ENCODE measurements at regions not wholly inside any gene's neighbourhood (a gene's known extent, or its start where the extent isn't known, plus 50 kb on each side); places are given as distances from the start of the nearest gene placed in this dataset.

- H3K9ac ChIP-seq (ENCODE audit: low read depth in 1 of 2, low read length in 2 of 2), result no peak overlapping the region
- no peaks in the 10 kb centered on the region for H3K4me1 ChIP-seq (ENCODE audit: control insufficient read depth in 2 of 2, insufficient read depth in 2 of 2, low read length in 2 of 2)
- H3K4me3 ChIP-seq (ENCODE audit: low read length in 2 of 2), result no peak overlapping the region
- no peaks in the 10 kb centered on the region for H3K27me3 ChIP-seq (ENCODE audit: control insufficient read depth in 2 of 2, insufficient read depth in 2 of 2, low read length in 2 of 2)
- no peak overlapping the region for H3K27ac ChIP-seq (ENCODE audit: low read depth in 2 of 2, low read length in 2 of 2)
- no peaks in the 10 kb centered on the region for H3K36me3 ChIP-seq (ENCODE audit: control insufficient read depth in 2 of 2, insufficient read depth in 2 of 2, low read length in 2 of 2)
- no peaks in the 10 kb centered on the region for H3K9me3 ChIP-seq (ENCODE audit: control insufficient read depth in 2 of 2, low read length in 2 of 2)
Observed at GRCh38 chr3:98259-98654, 98.3 kb upstream of the CHL1 start.

- Histone ChIP-seq H3K36me3 (ENCODE audit: control insufficient read depth in 2 of 2, insufficient read depth in 2 of 2, low read length in 2 of 2) (no peaks in the 10 kb centered on the region), H3K27me3 (ENCODE audit: control insufficient read depth in 2 of 2, insufficient read depth in 2 of 2, low read length in 2 of 2) (no peaks in the 10 kb centered on the region), H3K9ac (ENCODE audit: low read depth in 1 of 2, low read length in 2 of 2) (no peak overlapping the region), H3K4me3 (ENCODE audit: low read length in 2 of 2) (no peak overlapping the region), H3K27ac (ENCODE audit: low read depth in 2 of 2, low read length in 2 of 2) (no peak overlapping the region), H3K4me1 (ENCODE audit: control insufficient read depth in 2 of 2, insufficient read depth in 2 of 2, low read length in 2 of 2) (no peaks in the 10 kb centered on the region), H3K9me3 (ENCODE audit: control insufficient read depth in 2 of 2, low read length in 2 of 2) (no peaks in the 10 kb centered on the region)
Observed at GRCh38 chr3:99506-99905, 97.1 kb upstream of the CHL1 start.

- Histone ChIP-seq H3K9ac (ENCODE audit: low read depth in 1 of 2, low read length in 2 of 2) (no peak overlapping the region), H3K4me3 (ENCODE audit: low read length in 2 of 2) (no peak overlapping the region), H3K36me3 (ENCODE audit: control insufficient read depth in 2 of 2, insufficient read depth in 2 of 2, low read length in 2 of 2) (no peaks in the 10 kb centered on the region), H3K27ac (ENCODE audit: low read depth in 2 of 2, low read length in 2 of 2) (no peak overlapping the region), H3K4me1 (ENCODE audit: control insufficient read depth in 2 of 2, insufficient read depth in 2 of 2, low read length in 2 of 2) (no peaks in the 10 kb centered on the region), H3K9me3 (ENCODE audit: control insufficient read depth in 2 of 2, low read length in 2 of 2) (no peaks in the 10 kb centered on the region), H3K27me3 (ENCODE audit: control insufficient read depth in 2 of 2, insufficient read depth in 2 of 2, low read length in 2 of 2) (no peaks in the 10 kb centered on the region)
Observed at GRCh38 chr3:102484-102883, 94.1 kb upstream of the CHL1 start.

GRCh38 chr3:103991-104390, 92.6 kb upstream of the CHL1 start:
- H3K27ac ChIP-seq (ENCODE audit: low read depth in 2 of 2, low read length in 2 of 2), result no peak overlapping the region
- H3K36me3 ChIP-seq (ENCODE audit: control insufficient read depth in 2 of 2, insufficient read depth in 2 of 2, low read length in 2 of 2), result no peaks in the 10 kb centered on the region
- H3K9me3 ChIP-seq (ENCODE audit: control insufficient read depth in 2 of 2, low read length in 2 of 2), result no peaks in the 10 kb centered on the region
- no peaks in the 10 kb centered on the region for H3K27me3 ChIP-seq (ENCODE audit: control insufficient read depth in 2 of 2, insufficient read depth in 2 of 2, low read length in 2 of 2)
- no peak overlapping the region for H3K9ac ChIP-seq (ENCODE audit: low read depth in 1 of 2, low read length in 2 of 2)
- H3K4me3 ChIP-seq (ENCODE audit: low read length in 2 of 2), result no peak overlapping the region
- H3K4me1 ChIP-seq (ENCODE audit: control insufficient read depth in 2 of 2, insufficient read depth in 2 of 2, low read length in 2 of 2), result no peaks in the 10 kb centered on the region

- Histone ChIP-seq H3K9me3 (ENCODE audit: control insufficient read depth in 2 of 2, low read length in 2 of 2) (no peaks in the 10 kb centered on the region), H3K4me3 (ENCODE audit: low read length in 2 of 2) (no peak overlapping the region), H3K27me3 (ENCODE audit: control insufficient read depth in 2 of 2, insufficient read depth in 2 of 2, low read length in 2 of 2) (no peaks in the 10 kb centered on the region), H3K27ac (ENCODE audit: low read depth in 2 of 2, low read length in 2 of 2) (no peak overlapping the region), H3K4me1 (ENCODE audit: control insufficient read depth in 2 of 2, insufficient read depth in 2 of 2, low read length in 2 of 2) (no peaks in the 10 kb centered on the region), H3K36me3 (ENCODE audit: control insufficient read depth in 2 of 2, insufficient read depth in 2 of 2, low read length in 2 of 2) (no peaks in the 10 kb centered on the region), H3K9ac (ENCODE audit: low read depth in 1 of 2, low read length in 2 of 2) (no peak overlapping the region)
Observed at GRCh38 chr3:105585-105984, 91.0 kb upstream of the CHL1 start.

- no peaks in the 10 kb centered on the region for H3K27me3 ChIP-seq (ENCODE audit: control insufficient read depth in 2 of 2, insufficient read depth in 2 of 2, low read length in 2 of 2)
- no peak overlapping the region for H3K4me3 ChIP-seq (ENCODE audit: low read length in 2 of 2)
- H3K27ac ChIP-seq (ENCODE audit: low read depth in 2 of 2, low read length in 2 of 2), result no peak overlapping the region
- H3K4me1 ChIP-seq (ENCODE audit: control insufficient read depth in 2 of 2, insufficient read depth in 2 of 2, low read length in 2 of 2), result no peaks in the 10 kb centered on the region
- H3K36me3 ChIP-seq (ENCODE audit: control insufficient read depth in 2 of 2, insufficient read depth in 2 of 2, low read length in 2 of 2), result no peaks in the 10 kb centered on the region
- H3K9ac ChIP-seq (ENCODE audit: low read depth in 1 of 2, low read length in 2 of 2), result no peak overlapping the region
- no peaks in the 10 kb centered on the region for H3K9me3 ChIP-seq (ENCODE audit: control insufficient read depth in 2 of 2, low read length in 2 of 2)
Observed at GRCh38 chr3:106619-107018, 89.9 kb upstream of the CHL1 start.

GRCh38 chr3:111143-112069, 85.2 kb upstream of the CHL1 start:
- H3K9me3 ChIP-seq (ENCODE audit: control insufficient read depth in 2 of 2, low read length in 2 of 2), result no peaks in the 10 kb centered on the region
- no peaks in the 10 kb centered on the region for H3K36me3 ChIP-seq (ENCODE audit: control insufficient read depth in 2 of 2, insufficient read depth in 2 of 2, low read length in 2 of 2)
- H3K9ac ChIP-seq (ENCODE audit: low read depth in 1 of 2, low read length in 2 of 2), result no peak overlapping the region
- H3K4me3 ChIP-seq (ENCODE audit: low read length in 2 of 2), result no peak overlapping the region
- no peaks in the 10 kb centered on the region for H3K4me1 ChIP-seq (ENCODE audit: control insufficient read depth in 2 of 2, insufficient read depth in 2 of 2, low read length in 2 of 2)
- H3K27ac ChIP-seq (ENCODE audit: low read depth in 2 of 2, low read length in 2 of 2), result no peak overlapping the region
- H3K27me3 ChIP-seq (ENCODE audit: control insufficient read depth in 2 of 2, insufficient read depth in 2 of 2, low read length in 2 of 2), result no peaks in the 10 kb centered on the region

GRCh38 chr3:112773-113172, 83.8 kb upstream of the CHL1 start:
- H3K27me3 ChIP-seq (ENCODE audit: control insufficient read depth in 2 of 2, insufficient read depth in 2 of 2, low read length in 2 of 2), result no peaks in the 10 kb centered on the region
- H3K27ac ChIP-seq (ENCODE audit: low read depth in 2 of 2, low read length in 2 of 2), result no peak overlapping the region
- no peaks in the 10 kb centered on the region for H3K36me3 ChIP-seq (ENCODE audit: control insufficient read depth in 2 of 2, insufficient read depth in 2 of 2, low read length in 2 of 2)
- H3K9me3 ChIP-seq (ENCODE audit: control insufficient read depth in 2 of 2, low read length in 2 of 2), result no peaks in the 10 kb centered on the region
- no peaks in the 10 kb centered on the region for H3K4me1 ChIP-seq (ENCODE audit: control insufficient read depth in 2 of 2, insufficient read depth in 2 of 2, low read length in 2 of 2)
- H3K9ac ChIP-seq (ENCODE audit: low read depth in 1 of 2, low read length in 2 of 2), result no peak overlapping the region
- H3K4me3 ChIP-seq (ENCODE audit: low read length in 2 of 2), result no peak overlapping the region

GRCh38 chr3:118666-119065, 77.9 kb upstream of the CHL1 start:
- Histone ChIP-seq H3K36me3 (ENCODE audit: control insufficient read depth in 2 of 2, insufficient read depth in 2 of 2, low read length in 2 of 2) (no peaks in the 10 kb centered on the region), H3K27me3 (ENCODE audit: control insufficient read depth in 2 of 2, insufficient read depth in 2 of 2, low read length in 2 of 2) (no peaks in the 10 kb centered on the region), H3K27ac (ENCODE audit: low read depth in 2 of 2, low read length in 2 of 2) (no peak overlapping the region), H3K4me3 (ENCODE audit: low read length in 2 of 2) (no peak overlapping the region), H3K9me3 (ENCODE audit: control insufficient read depth in 2 of 2, low read length in 2 of 2) (no peaks in the 10 kb centered on the region), H3K4me1 (ENCODE audit: control insufficient read depth in 2 of 2, insufficient read depth in 2 of 2, low read length in 2 of 2) (no peaks in the 10 kb centered on the region), H3K9ac (ENCODE audit: low read depth in 1 of 2, low read length in 2 of 2) (no peak overlapping the region)

- no peaks in the 10 kb centered on the region for H3K27me3 ChIP-seq (ENCODE audit: control insufficient read depth in 2 of 2, insufficient read depth in 2 of 2, low read length in 2 of 2)
- no peak overlapping the region for H3K9ac ChIP-seq (ENCODE audit: low read depth in 1 of 2, low read length in 2 of 2)
- no peaks in the 10 kb centered on the region for H3K36me3 ChIP-seq (ENCODE audit: control insufficient read depth in 2 of 2, insufficient read depth in 2 of 2, low read length in 2 of 2)
- H3K9me3 ChIP-seq (ENCODE audit: control insufficient read depth in 2 of 2, low read length in 2 of 2), result no peaks in the 10 kb centered on the region
- no peak overlapping the region for H3K27ac ChIP-seq (ENCODE audit: low read depth in 2 of 2, low read length in 2 of 2)
- no peak overlapping the region for H3K4me3 ChIP-seq (ENCODE audit: low read length in 2 of 2)
- H3K4me1 ChIP-seq (ENCODE audit: control insufficient read depth in 2 of 2, insufficient read depth in 2 of 2, low read length in 2 of 2), result no peaks in the 10 kb centered on the region
Observed at GRCh38 chr3:123341-123740, 73.2 kb upstream of the CHL1 start.
